Epithelial cell of prostate (primary cell): ENCODE measurements at regions not wholly inside any gene's neighbourhood (a gene's known extent, or its start where the extent isn't known, plus 50 kb on each side); places are given as distances from the start of the nearest gene placed in this dataset.

Source experiments
- DNase-seq: peaks from one replicate; pipeline ENCODE4 v3.0.0-alpha.2; 2011; ENCODE audit warnings: low read depth, low spot score
- H3K27ac ChIP-seq: fragments of 450-650 bp; 2 replicates; pipeline ENCODE4 v1.5.1; 2017; ENCODE audit warnings: mild to moderate bottlenecking

DNA sequence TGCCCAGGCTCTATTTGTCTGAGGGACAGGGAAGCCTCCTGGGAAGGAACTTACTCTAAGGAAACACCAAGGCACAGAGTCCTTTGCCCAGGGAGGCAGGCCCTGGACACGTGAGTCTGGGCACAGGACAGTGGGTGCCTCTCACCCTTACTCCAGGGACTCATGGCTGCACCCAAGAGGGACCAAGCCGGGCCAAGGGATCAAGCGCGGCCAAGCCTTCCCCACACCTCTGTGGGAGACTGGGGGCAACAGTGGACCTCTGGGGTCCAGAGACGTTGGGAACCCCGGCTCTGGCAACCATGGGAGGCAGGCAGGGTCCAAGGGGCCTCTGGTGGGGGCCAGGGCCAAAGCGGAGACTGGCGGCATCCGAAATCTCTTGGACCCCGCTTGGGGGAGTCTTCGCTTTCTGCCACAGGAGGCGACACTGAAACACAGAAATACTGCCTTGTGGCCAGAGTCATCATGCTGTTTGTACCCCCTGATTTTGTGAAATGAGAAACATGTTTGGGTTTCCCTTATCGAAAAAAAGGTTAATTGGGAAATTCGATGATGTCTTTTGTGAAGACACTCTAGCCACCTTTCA is 51.7 kb upstream of the BCL11B start:
- no peak for DNase-seq
- H3K27ac ChIP-seq = no peak overlapping the region

DNA sequence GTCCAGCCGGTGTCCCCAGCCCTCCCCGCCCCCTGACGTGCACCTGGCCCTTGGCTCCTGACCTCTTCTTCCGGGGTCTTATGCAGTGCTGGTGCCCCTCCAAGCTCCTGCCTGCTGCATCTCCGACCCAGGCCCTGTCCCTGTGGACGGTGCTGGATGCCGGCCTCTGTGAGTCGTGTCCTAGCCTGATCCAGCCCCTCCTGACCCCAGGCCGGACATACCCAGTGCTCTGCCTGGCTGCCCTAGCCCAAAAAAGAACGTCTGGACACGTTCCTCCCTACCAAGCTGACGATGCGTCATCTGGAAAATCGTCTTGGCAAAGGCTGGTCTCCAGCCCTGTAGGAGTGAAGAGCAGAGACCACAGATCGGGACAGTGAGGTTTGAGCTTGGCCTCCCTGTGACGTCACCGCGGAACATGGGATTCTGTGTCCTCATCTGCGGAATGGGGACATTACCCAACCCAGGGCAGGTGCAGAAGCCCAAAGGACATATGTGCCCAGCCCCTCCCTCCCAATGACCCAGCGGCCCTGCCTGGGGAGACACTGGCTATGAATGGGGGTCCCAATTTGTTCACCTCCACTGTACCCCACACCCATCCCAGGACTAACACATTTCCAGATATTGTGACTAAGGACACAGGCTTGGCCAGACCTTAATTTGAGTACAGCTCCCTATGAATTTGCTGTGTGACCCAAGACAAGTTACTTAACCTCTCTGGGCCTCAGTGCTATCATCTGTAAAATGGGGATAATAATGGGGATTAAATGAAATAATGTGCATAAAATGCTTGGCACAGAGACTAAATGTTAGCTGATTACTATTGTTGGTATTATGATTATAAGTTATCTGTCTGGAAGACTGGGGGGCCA is 51.0 kb upstream of the BCL11B start:
- DNase-seq = no peak

DNA sequence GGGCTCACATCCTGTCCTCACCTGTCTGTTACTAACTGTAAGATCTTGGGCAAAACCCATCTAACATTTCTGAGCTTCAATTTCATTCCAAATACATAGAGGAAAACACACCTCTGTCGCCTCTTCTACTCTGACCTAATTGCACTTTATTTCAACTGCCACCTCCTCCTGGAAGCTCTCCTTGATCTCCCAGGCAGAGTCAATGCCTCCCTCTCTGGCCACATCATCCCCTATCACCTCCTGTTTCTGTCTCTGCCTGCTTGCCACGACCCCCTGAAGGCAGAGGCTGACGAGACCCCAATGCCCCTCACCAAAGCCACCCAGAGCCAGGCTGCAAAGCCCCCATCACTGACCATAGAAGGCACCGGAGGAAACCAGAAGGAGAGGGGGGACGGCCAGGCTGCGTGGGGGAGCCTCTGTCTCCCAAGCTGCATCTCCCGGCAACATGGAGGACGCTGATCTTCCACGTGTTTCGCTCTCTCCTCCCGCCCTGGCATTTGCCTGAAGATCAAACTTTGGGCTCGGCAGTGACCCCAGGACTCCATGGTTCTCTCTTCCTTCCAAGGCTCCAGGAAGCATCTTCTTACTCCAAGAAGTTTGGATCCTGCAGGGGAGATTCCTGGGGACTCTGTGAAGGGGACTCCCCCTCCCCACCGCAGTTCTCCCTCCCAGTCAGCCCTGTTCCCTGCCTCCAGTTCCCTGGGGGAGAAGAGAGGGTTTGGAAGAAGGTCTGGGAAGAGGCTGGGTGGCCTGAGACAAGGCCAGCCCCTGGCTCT is 50.1 kb upstream of the BCL11B start:
- DNase-seq = no peak
- H3K27ac ChIP-seq = no peak overlapping the region

More for the DNA sequence above, 51.0 kb upstream of the BCL11B start:
- H3K27ac ChIP-seq = no peak overlapping the region
